GM21360 (cell line): ENCODE measurements at regions not wholly inside any gene's neighbourhood (a gene's known extent, or its start where the extent isn't known, plus 50 kb on each side); places are given as distances from the start of the nearest gene placed in this dataset.
"Not testable (repeated sequence)": the region's sequence is repeated elsewhere in the genome, so short reads cannot be mapped to it uniquely, and the experiment has no call there.

ENCODE experiments used
- ATAC-seq: cut with Tn5 transposase; IDR thresholded peaks from one replicate; pipeline ENCODE4 v1.9.1; 2021; ENCODE audit warnings: mild to moderate bottlenecking, moderate library complexity; ENCODE audit not compliant: unreplicated experiment

DNA sequence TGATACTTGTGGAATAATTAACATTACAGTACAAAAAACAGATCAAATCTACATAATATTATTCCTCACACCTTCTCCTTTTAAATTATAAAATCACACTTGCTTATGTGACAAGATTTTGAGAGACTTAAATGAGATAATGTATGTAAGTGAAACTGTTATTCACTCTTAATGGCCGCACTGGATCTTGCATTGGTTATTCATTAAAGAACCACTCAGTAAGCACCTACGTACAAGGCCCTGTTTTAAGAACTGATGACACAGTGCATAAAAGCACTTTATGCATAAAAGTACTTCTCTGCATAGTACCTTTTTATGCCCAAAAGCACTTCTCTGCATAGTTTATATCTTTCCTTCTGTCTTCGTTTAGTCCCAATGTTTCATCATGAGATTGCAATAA, 172.1 kb downstream of the GOLGA6L6 start:
- no peak for ATAC-seq

- no peak for ATAC-seq
Observed at GRCh38 chr15:20368974-20369373, 172.6 kb downstream of the GOLGA6L6 start.

- no peak for ATAC-seq
Observed at GRCh38 chr15:20367093-20367492, 174.5 kb downstream of the GOLGA6L6 start.

- ATAC-seq, result not testable (repeated sequence)
Observed at GRCh38 chr15:20363591-20363990, 178.0 kb downstream of the GOLGA6L6 start.

DNA sequence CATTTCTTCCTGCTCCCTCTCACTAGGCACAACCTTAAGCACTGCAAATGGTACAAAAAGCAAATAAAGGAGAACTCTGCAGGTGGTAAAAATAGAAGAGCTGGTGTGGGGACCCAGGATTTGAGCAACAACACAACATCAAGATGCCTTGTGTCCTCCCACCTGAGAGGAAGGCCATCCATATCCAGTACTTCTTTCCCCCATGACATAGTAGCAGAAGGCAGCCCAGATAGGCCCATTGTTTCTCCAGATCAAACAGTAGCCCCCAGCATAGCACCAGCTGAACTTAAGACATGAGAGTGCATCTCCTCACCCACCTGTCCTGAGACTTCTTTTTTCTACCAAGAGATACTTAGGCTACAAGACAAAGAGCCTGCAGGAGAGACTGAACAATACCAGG, 180.5 kb downstream of the GOLGA6L6 start:
- ATAC-seq, result no peak

DNA sequence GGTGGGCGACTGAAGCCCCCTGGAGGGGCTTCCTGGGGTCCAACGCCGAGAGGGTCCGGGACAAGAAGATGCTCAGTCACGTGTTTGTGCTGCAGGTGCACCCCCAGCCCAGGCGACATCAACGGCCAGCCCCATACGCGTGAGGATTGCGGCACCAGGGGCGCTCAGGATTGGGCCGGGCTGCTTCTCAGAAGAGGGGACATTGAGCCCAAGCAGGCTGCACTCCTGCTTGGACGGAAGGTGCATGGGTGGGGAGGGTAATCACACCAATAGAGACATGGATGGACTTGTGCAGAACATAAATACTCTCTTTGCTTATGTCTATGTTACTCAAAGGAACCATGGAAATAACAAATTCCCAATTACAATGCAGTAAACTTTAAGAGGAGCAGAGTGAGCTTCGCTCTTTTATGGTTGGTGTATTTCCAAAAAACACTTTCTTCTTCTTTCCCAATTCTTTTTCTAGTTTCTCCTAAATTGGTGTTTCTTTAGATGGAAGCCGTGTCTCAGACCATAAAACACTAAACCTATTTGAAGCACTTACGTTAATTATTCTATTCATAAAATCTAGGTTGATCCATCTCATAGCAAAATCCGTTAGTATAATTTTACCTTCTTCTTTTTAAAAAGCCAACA, 182.7 kb downstream of the GOLGA6L6 start:
- ATAC-seq, result no peak

DNA sequence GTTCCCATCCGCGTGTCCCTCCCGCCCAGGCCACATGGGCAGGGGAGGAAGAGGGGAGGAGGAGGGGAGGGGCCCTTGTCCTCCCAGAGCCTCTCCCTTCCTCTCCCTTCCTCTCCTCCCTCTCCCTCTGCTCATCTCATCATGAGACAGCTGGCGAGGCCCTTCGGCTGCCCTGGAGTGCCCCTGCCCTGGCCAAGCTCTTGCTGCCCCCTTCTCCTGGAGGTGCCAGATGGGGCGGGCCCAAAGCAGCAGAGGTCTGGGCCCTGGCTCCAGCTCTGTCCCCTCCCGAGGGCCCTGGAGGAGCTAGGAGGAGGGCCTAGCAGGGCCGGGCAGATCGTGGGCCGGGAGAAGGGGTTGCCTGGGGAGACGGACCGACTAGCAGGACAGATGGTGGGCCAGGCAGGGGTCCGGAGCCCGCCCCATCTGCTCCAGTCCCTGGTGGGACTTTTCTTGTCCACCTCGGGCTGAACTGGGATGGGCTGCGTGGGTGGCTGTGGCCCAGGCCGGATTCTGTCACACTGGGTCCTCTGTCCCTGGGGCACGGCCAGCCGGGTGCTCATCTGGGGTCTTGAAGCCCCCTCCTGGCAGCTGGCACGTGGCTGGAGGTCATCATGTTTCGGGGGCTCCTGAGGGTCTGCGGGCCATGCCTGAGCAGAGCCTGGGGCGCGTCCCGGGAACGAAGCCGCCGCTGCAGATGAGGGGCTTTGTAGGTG, 183.4 kb downstream of the GOLGA6L6 start:
- ATAC-seq, result no peak

DNA sequence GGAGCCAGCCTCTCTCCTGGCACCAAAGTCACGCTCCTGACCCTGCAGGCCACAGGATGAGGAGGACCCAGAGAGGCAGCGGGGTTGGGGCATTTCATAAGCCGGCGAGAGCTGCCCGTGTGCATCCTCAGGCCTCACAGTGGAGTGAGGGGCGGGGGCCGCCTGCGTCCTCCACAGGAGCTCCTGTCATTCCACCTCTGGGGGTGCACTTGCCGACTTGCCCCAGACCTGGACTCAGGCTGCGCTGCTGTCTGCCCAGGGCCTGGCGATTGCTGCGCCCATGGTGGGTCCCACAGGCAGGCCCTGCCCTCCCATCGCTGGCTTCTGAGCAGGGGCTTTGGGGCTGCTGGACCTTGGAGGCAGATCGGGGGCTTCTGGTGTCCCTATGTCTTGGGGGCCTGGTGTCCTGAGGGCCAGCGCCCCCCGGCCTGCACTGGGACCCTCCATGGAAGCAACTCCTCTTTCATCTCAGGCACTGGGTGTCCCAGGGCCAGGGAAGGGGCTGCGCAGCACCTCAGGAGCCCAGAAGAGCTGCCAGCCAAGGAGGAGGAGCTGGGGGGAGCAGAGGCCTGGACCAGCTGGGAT, 184.0 kb downstream of the GOLGA6L6 start:
- no peak for ATAC-seq

DNA sequence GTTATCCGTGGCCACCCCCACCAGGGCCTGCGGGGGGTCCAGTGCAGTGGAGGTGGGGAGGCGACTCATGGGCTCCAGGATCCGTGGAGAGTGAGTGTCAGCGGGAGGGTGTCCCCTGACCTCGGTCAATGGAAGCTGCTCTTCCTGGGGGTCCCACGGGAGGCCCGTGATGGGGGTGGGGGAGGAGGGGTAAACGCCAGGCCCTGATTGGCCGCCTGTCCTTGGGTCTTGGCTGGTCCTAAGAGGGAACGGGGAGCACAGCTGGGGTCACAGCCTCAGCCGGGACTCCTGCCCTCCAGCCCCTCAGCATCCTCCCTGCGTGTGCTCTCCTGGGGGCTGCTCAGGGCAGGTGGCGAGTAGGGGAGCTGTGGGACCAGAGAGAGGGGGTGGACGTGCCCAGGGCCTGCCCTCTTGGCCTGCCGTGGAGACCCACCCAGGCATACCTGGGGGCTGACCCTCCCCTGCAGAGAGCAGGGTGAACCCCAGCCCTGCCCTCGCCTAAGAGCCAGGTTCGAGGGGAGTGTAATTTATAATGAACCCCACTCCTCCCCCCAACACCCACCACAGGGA, 184.6 kb downstream of the GOLGA6L6 start:
- ATAC-seq, result no peak

- ATAC-seq, result peak; percentile 55
Observed at GRCh38 chr15:20356444-20356910, 185.1 kb downstream of the GOLGA6L6 start.

DNA sequence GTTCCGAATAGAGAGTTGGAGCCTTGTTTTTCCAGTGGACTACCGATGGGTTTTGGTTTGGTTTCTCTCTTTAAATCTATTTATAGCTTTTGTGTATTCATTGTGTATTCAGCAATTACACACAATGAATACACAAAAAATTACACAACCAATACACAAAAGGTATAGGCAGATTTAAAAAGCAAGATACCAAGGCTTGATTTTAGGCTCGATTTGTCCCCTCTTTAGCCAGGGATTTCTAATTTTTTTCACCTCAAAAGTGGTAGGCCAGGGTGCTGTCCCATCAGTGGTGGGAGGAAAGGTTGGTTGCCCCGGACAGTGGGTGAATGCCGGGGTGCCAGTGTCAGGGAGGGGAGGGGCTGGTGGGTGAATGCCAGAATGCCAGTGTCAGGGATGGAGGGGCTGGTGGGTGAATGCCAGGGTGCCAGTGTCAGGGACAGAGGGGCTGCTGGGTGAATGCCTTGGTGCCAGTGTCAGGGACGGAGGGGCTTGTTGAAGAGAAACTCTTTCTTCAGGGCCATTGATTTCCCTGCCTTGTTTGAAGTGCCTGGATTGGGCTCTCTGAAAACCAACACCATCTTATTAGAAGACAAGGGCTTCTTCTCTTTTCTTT, 186.2 kb downstream of the GOLGA6L6 start:
- no peak for ATAC-seq

- ATAC-seq, result not testable (repeated sequence)
Observed at GRCh38 chr15:20354884-20355223, 186.7 kb downstream of the GOLGA6L6 start.

DNA sequence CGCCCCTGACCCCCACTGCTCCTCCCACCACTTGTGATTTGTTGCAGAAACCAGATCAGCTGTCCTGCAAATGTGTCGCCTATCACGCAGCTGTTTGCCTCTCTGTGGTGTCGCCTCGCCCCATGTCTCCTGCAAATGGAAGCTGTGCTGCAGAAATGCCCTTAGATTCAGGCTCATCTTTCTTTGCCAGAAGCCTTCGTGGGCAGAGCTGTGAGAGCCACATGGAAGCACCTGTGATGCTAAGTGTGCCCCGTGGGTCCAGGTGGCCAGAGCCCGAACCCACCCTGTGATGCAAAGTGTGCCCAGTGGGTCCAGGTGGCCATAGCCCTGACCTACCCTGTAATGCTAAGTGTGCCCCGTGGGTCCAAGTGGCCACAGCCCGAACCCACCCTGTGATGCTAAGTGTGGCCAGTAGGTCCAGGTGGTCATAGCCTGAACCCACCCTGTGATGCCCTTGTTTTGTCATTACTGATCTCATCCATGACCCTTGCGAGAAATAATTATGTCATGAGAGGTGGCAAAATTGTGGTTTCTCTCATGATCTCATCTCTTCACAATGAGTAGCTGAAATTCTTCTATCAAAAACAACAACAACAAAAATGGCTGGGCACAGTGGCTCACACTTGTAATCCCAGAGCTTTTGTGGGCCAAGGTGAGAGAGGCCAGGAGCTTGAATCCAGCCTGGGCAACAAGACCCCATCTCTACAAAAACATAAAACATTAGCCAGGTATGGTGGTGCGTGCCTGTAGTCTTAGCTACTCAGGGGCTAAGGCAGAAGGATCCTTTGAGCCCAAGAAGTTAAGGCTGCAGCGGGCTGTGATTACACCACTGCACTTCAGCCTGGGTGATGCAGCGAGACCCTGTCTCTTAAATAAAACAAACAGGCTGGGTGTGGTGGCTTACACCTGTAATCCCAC, 187.4 kb downstream of the GOLGA6L6 start:
- no peak for ATAC-seq

DNA sequence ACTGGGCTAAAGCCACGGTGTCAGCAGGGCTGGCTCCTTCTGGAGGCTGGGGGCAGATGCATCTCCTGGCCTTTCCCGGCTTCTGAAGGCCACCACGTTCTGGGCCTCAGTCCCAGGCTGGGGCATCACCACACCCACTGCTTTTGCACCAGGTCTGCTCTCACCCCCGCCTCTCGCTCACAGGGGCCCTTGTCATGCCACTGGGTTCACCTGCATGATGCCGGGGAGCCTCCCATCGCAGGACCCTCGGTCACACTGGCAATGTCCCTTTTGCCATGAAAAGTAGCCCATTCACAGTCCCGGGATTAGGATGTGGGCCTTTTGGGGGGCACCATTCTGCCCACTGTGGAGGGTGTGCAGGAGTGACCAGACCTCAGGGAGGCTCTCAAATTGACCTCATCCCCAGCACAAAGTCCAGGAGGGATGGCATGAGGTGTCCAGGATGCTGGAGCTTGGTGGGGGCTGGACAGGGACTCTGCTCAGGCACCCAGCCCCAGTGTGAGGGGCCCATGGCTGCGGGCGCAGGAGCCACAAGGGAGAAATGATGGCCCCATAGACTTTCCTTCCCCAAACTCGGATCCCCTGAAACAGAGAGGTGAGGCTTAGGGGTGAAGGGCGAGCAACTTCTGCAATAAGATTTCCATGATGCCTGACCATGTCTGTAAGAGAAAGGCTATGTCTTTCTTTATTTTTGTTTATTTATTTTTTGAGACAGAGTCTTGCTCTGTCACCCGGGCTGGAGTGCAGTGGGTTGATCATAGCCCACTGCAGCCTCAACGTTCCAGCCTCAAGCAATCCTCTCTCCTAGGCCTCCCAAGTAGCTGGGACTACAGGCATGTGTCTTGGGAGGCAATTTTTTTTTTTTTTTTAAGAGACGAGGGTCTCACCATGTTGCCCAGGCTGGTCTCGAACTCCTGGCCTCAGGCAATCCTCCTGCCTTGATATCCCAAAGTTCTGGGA, 189.1 kb downstream of the GOLGA6L6 start:
- ATAC-seq, result no peak

DNA sequence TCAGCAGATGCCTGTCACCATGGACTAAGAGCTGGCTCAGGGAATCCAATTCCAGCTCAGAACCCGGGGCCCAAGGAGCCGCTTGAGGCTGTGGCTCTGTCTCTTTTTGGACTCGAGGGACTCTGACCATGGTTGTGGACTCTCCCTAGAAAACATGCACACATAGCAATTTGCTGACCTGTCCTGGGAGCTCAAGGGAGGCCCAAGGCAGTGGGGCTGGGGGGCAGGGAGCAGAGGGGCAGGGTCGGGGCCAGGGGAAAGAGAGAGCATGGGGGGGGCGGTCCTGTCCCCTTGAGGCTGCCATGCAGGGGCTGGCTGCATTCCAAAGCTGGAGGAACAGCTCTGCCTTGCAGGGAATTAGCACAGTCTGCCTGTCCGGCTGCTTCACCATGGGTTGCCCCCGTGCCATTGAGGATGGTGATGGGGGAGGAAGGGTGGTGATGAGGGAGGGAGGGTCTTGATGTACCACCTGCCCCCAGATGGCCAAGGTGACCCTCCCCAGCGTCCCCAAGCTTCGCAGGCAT, 190.1 kb downstream of the GOLGA6L6 start:
- no peak for ATAC-seq

DNA sequence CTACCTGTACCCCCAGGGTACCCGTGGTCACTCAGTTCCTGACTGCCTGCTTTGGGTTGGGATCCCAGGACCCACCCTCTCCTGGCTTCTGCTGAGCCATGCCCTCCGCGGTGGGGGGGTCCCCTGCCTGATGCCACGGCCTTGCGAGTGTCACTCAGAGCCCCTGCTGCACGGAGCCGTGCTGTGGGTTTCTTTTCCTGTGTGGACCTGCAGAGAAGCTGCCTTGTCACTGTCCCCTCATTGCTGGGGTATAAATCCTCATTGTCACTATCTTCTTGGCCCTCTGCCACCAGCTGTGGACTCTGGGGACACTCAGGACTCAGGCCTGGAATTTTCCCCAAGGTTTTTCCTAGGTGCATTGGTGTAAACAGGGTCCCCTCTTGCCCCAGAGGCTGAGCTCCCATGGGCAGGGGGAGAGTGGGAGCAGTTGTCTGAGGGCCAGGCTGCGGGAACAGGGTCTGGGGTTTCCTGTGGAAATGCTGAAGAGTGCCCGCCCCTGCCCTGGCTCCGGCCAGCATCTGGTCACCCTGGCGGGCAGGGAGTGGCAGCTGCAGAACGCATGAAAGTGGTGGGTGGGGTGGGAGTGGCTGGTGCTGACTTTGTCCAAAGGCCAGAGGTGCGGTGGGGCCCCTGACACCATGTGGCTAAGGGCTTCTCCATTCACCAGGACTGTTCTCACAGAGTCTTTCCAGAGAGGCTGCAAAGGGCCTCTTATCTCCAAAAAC, 191.7 kb downstream of the GOLGA6L6 start:
- ATAC-seq, result no peak

DNA sequence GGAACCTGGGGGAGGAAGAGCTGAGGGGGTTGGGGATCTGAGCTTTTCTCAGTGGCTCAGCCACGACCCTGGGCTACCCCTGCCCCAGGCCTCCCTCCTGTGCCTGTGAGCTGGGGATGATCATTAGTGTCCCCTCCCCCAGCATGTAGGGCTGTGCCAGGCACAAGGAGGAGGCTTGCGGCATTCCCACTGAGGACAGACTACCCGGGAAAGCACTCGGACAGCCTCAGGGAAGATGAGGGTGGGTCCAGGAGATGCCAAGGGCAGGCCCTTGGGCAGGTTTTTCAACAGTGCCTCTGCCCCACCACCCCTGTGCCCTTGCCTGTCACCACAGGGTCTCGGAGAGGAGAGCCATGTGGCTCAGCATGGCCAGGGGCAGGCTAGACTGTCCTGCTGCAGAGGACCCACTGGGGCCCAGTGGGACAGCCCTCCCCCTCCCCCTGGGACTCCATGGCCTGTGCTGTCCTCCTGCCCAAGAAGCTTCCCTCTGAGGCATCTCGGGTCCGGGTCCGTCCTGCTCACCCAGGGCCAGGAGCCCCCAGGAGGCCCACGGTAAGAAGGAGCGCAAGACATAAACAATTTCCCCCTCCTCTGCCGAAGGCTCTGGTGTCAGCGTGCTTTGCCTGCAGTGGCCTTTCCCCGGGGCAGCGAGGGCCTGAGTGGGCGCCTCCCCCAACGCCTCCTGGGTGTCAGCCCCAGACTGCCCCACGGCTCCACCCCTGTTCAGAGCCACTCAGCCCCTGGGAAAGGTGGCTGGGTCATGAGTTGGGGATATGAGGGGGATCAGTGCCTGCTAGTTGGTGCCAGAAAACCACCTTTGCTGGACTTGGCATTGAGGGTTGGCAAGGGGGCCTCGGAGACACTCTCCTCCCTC, 192.5 kb downstream of the GOLGA6L6 start:
- no peak for ATAC-seq
